H9 (cell line): ENCODE measurements at regions not wholly inside any gene's neighbourhood (a gene's known extent, or its start where the extent isn't known, plus 50 kb on each side); places are given as distances from the start of the nearest gene placed in this dataset.

Source experiments
- DNase-seq: peaks from one replicate; pipeline ENCODE4 v3.0.0-alpha.2; 2017
- H2AFZ ChIP-seq: one replicate; pipeline ENCODE4 v1.6.1; 2013; ENCODE audit warnings: mild to moderate bottlenecking, low read length, control low read depth, moderate library complexity
- H2AK5ac ChIP-seq: 2 replicates; pipeline ENCODE4 v1.6.1; 2013; ENCODE audit warnings: low read length, control low read depth, mixed read lengths; ENCODE audit not compliant: insufficient read length
- H2BK120ac ChIP-seq: one replicate; pipeline ENCODE4 v1.6.1; 2013; ENCODE audit warnings: low read depth, mild to moderate bottlenecking, low read length, control low read depth, inconsistent platforms; ENCODE audit not compliant: poor library complexity, severe bottlenecking
- H2BK12ac ChIP-seq: 2 replicates; pipeline ENCODE4 v1.6.1; 2013; ENCODE audit warnings: low read length, control low read depth, mixed read lengths, low read depth; ENCODE audit not compliant: insufficient read length
- H2BK15ac ChIP-seq: 2 replicates; pipeline ENCODE4 v1.6.1; 2013; ENCODE audit warnings: low read depth, low read length, control low read depth
- H2BK20ac ChIP-seq: one replicate; pipeline ENCODE4 v1.6.1; 2013; ENCODE audit warnings: low read depth, mild to moderate bottlenecking, low read length, control low read depth, inconsistent platforms; ENCODE audit not compliant: poor library complexity, severe bottlenecking
- H2BK5ac ChIP-seq: 2 replicates; pipeline ENCODE4 v1.6.1; 2013; ENCODE audit warnings: low read length, control low read depth, mixed read lengths; ENCODE audit not compliant: insufficient read length
- H3K14ac ChIP-seq: 2 replicates; pipeline ENCODE4 v1.6.1; 2013; ENCODE audit warnings: low read length, control low read depth; ENCODE audit not compliant: insufficient read depth
- H3K18ac ChIP-seq: 2 replicates; pipeline ENCODE4 v1.6.1; 2013; ENCODE audit warnings: low read depth, mild to moderate bottlenecking, mixed read lengths, low read length, control low read depth; ENCODE audit not compliant: insufficient read length
- H3K23ac ChIP-seq: 2 replicates; pipeline ENCODE4 v1.6.1; 2013; ENCODE audit warnings: low read length, control low read depth, mixed read lengths, low read depth; ENCODE audit not compliant: insufficient read length
- H3K23me2 ChIP-seq: 2 replicates; pipeline ENCODE4 v1.6.1; 2013; ENCODE audit warnings: low read depth, mild to moderate bottlenecking, mixed read lengths, low read length, control low read depth; ENCODE audit not compliant: insufficient read length, poor library complexity, severe bottlenecking
- H3K27ac ChIP-seq: 2 replicates; pipeline ENCODE4 v1.5.1; 2013; ENCODE audit warnings: low read length, control low read depth, mixed read lengths, low read depth; ENCODE audit not compliant: insufficient read length
- H3K27me3 ChIP-seq: 2 replicates; pipeline ENCODE4 v1.6.1; 2013; ENCODE audit warnings: low read length, control low read depth, inconsistent platforms; ENCODE audit not compliant: insufficient read depth
- H3K4ac ChIP-seq: 2 replicates; pipeline ENCODE4 v1.6.1; 2013; ENCODE audit warnings: low read depth, mild to moderate bottlenecking, control low read depth, inconsistent platforms, low read length, moderate library complexity
- H3K4me1 ChIP-seq: 2 replicates; pipeline ENCODE4 v1.6.1; 2013; ENCODE audit warnings: low read length, control low read depth, inconsistent platforms; ENCODE audit not compliant: insufficient read depth
- H3K4me2 ChIP-seq: 2 replicates; pipeline ENCODE4 v1.6.1; 2013; ENCODE audit warnings: low read length, control low read depth, mixed read lengths; ENCODE audit not compliant: insufficient read length, insufficient read depth
- H3K56ac ChIP-seq: 2 replicates; pipeline ENCODE4 v1.6.1; 2013; ENCODE audit warnings: low read depth, mild to moderate bottlenecking, mixed read lengths, low read length, control low read depth; ENCODE audit not compliant: insufficient read length
- H3K79me1 ChIP-seq: 2 replicates; pipeline ENCODE4 v1.6.1; 2013; ENCODE audit warnings: low read depth, mild to moderate bottlenecking, moderate library complexity, low read length, control low read depth, inconsistent platforms; ENCODE audit not compliant: insufficient read depth, poor library complexity, severe bottlenecking
- H3K79me2 ChIP-seq: 2 replicates; pipeline ENCODE4 v1.6.1; 2013; ENCODE audit warnings: low read length, control low read depth, inconsistent platforms; ENCODE audit not compliant: insufficient read depth
- H3K9ac ChIP-seq: 2 replicates; pipeline ENCODE4 v1.6.1; 2013; ENCODE audit warnings: low read length, control low read depth, mixed read lengths; ENCODE audit not compliant: insufficient read length; ENCODE audit errors: extremely low read depth
- H3K9me3 ChIP-seq: one replicate; pipeline ENCODE4 v1.6.1; 2013; ENCODE audit warnings: low read depth, low read length, inconsistent platforms; ENCODE audit not compliant: control insufficient read depth
- H3T11ph ChIP-seq: one replicate; pipeline ENCODE4 v1.6.1; 2013; ENCODE audit warnings: mild to moderate bottlenecking, low read length, control low read depth, inconsistent platforms
- H4K20me1 ChIP-seq: one replicate; pipeline ENCODE4 v1.6.1; 2013; ENCODE audit not compliant: control insufficient read depth, insufficient read length, insufficient read depth
- H4K5ac ChIP-seq: 2 replicates; pipeline ENCODE4 v1.6.1; 2013; ENCODE audit warnings: low read depth, mild to moderate bottlenecking, mixed read lengths, low read length, control low read depth; ENCODE audit not compliant: insufficient read length
- H4K8ac ChIP-seq: replicated peaks from 2 replicates; pipeline ENCODE4 v1.6.1; 2013; ENCODE audit warnings: low read length, control low read depth, mixed read lengths, low read depth; ENCODE audit not compliant: insufficient read length
- H4K91ac ChIP-seq: 2 replicates; pipeline ENCODE4 v1.6.1; 2013; ENCODE audit warnings: low read depth, mild to moderate bottlenecking, moderate library complexity, mixed read lengths, low read length, control low read depth; ENCODE audit not compliant: insufficient read length
- H3K27ac Mint-ChIP-seq, 3 experiments: 2 replicates in 2 of 3; 3 replicates in 1 of 3; pipeline ENCODE4 v1.8.0; 2020 to 2021; ENCODE audit warnings: mixed read lengths in 3 of 3, mild to moderate bottlenecking in 1 of 3, moderate library complexity in 1 of 3
- H3K27me3 Mint-ChIP-seq: 2 replicates; pipeline ENCODE4 v1.8.0; 2021; ENCODE audit warnings: low read depth, mild to moderate bottlenecking, moderate library complexity, mixed read lengths
- H3K36me3 Mint-ChIP-seq, 3 experiments: 2 replicates in 2 of 3; 3 replicates in 1 of 3; pipeline ENCODE4 v1.8.0; 2020 to 2021; ENCODE audit warnings: low read depth in 3 of 3, mixed read lengths in 3 of 3; ENCODE audit not compliant: insufficient read depth in 1 of 3
- H3K4me1 Mint-ChIP-seq, 2 experiments: 2 replicates each; pipeline ENCODE4 v1.8.0; 2020; ENCODE audit warnings: mixed read lengths in 2 of 2
- H3K4me3 Mint-ChIP-seq, 2 experiments: 2 replicates in 1 of 2; 3 replicates in 1 of 2; pipeline ENCODE4 v1.8.0; 2020 to 2021; ENCODE audit warnings: mild to moderate bottlenecking in 2 of 2, mixed read lengths in 2 of 2, moderate library complexity in 1 of 2
- H3K9me3 Mint-ChIP-seq, 2 experiments: 2 replicates in 1 of 2; 3 replicates in 1 of 2; pipeline ENCODE4 v1.8.0; 2020; ENCODE audit warnings: mild to moderate bottlenecking in 2 of 2, mixed read lengths in 2 of 2, moderate library complexity in 1 of 2
- CTCF ChIP-seq: fragments of 200-600 bp; sonication (generic); conservative IDR thresholded peaks from 3 replicates; pipeline ENCODE4 v1.8.0; 2021; ENCODE audit warnings: antibody characterized with exemption, mild to moderate bottlenecking
- WGBS: extraction: QIAGEN DNeasy Blood & Tissue Kit; methylation state at CpG from one replicate; pipeline ENCODE4 v1.1.7; 2013; ENCODE audit warnings: missing lambda C conversion rate, low lambda C conversion rate, mixed read lengths; ENCODE audit not compliant: insufficient read length; ENCODE audit errors: extremely low coverage; 5-methylcytosine and 5-hydroxymethylcytosine counted together

- H3K9me3 ChIP-seq: no peaks in the 10 kb centered on the region
- no peak overlapping the region for H2BK120ac ChIP-seq
- H3K27me3 Mint-ChIP-seq: peaks cover 16% of the 10 kb centered on the region
- H3K4me1 ChIP-seq: peaks cover 7% of the 10 kb centered on the region; the same call in 1 of the 2 replicates
- no peak overlapping the region for H3K23ac ChIP-seq
- H3T11ph ChIP-seq: no peak overlapping the region
- no peaks in the 10 kb centered on the region for H3K36me3 Mint-ChIP-seq
- H4K8ac ChIP-seq: no peak overlapping the region
- WGBS: no CpG with 5 or more reads among the region's 2 CpGs
- no peak overlapping the region for H4K5ac ChIP-seq
- H2AFZ ChIP-seq: no peak overlapping the region
- H3K9me3 Mint-ChIP-seq: no peaks in the 10 kb centered on the region
- no peak overlapping the region for H3K27ac Mint-ChIP-seq
- no peak for DNase-seq
- no peak overlapping the region for H3K4ac ChIP-seq
- H3K18ac ChIP-seq: no peak overlapping the region
- H2BK20ac ChIP-seq: no peak overlapping the region
- no peak overlapping the region for H3K14ac ChIP-seq
- no peak overlapping the region for H3K4me3 Mint-ChIP-seq
- no peak overlapping the region for H3K4me2 ChIP-seq
- no peak overlapping the region for H2AK5ac ChIP-seq
- H2BK15ac ChIP-seq: no peak overlapping the region
- no peak overlapping the region for H2BK5ac ChIP-seq
- H3K9ac ChIP-seq: no peak overlapping the region
- no peak overlapping the region for H3K56ac ChIP-seq
- H3K23me2 ChIP-seq: no peaks in the 10 kb centered on the region
- no peaks in the 10 kb centered on the region for H3K79me2 ChIP-seq
- TF ChIP-seq CTCF: no peak
- no peaks in the 10 kb centered on the region for H3K79me1 ChIP-seq
- H3K27me3 ChIP-seq: no peaks in the 10 kb centered on the region
- H2BK12ac ChIP-seq: no peak overlapping the region
- H3K27ac ChIP-seq: no peak overlapping the region
- no peaks in the 10 kb centered on the region for H4K20me1 ChIP-seq
- H3K4me1 Mint-ChIP-seq: peaks cover 43 to 45% of the 10 kb centered on the region in 2 experiments
- H4K91ac ChIP-seq: no peak overlapping the region
Measured at GRCh38 chr2:58870704-58871103, 629.6 kb upstream of the FANCL start.
